SK-N-SH (cell line): ENCODE measurements at regions not wholly inside any gene's neighbourhood (a gene's known extent, or its start where the extent isn't known, plus 50 kb on each side); places are given as distances from the start of the nearest gene placed in this dataset.

Experiments
- CTCF ChIA-PET: fragments of 300-600, 350-600 bp; formaldehyde crosslinking; extraction: SDS; loops from one replicate; lab custom pipeline; 2021; lab: Yijun Ruan, JAX
- POLR2A ChIA-PET: fragments of 350-600 bp; sonication (Branson Sonifier 250); formaldehyde crosslinking; extraction: SDS; loops from one replicate; lab custom pipeline; 2020; ENCODE audit warnings: antibody characterized with exemption, inconsistent platforms; lab: Yijun Ruan, JAX
- DNase-seq: peaks from one replicate; pipeline ENCODE4 v3.0.0; 2012
- H2AFZ ChIP-seq: fragments of 200-600 bp; sonication (generic); 2 replicates; pipeline ENCODE4 v1.8.1; 2016; ENCODE audit warnings: antibody characterized with exemption, mild to moderate bottlenecking, low read depth
- H3F3A ChIP-seq: fragments of 200-600 bp; sonication (generic); replicated peaks from 2 replicates; pipeline ENCODE3; 2016; ENCODE audit warnings: antibody characterized with exemption, mild to moderate bottlenecking; ENCODE audit not compliant: insufficient read depth
- H3K27ac ChIP-seq, 2 experiments: fragments of 200-500 bp in 1 of 2; fragments of 200-600 bp in 1 of 2; sonication (Bioruptor generic) in 1 of 2; sonication (generic), shearing (Covaris generic) in 1 of 2; 2 replicates each; pipeline versions ENCODE4 v1.5.1 to v1.6.1; 2014 to 2016; ENCODE audit warnings: low read depth in 2 of 2, inconsistent platforms in 1 of 2, low read length in 1 of 2, mild to moderate bottlenecking in 1 of 2, mixed read lengths in 1 of 2
- H3K27me3 ChIP-seq: fragments of 200-600 bp; sonication (generic), shearing (Covaris generic); 2 replicates; pipeline ENCODE4 v1.6.1; 2016; ENCODE audit warnings: mixed run types; ENCODE audit not compliant: insufficient read depth
- H3K36me3 ChIP-seq, 2 experiments: fragments of 200-500 bp in 1 of 2; fragments of 200-600 bp in 1 of 2; sonication (Bioruptor generic) in 1 of 2; sonication (generic) in 1 of 2; replicated peaks in 1 of 2; 2 replicates each; pipeline versions ENCODE3 to v1.5.1; 2014 to 2016; ENCODE audit warnings: low read length in 1 of 2, mild to moderate bottlenecking in 1 of 2; ENCODE audit not compliant: insufficient read depth in 2 of 2, control insufficient read depth in 1 of 2
- H3K4me1 ChIP-seq, 2 experiments: fragments of 200-500 bp in 1 of 2; fragments of 200-600 bp in 1 of 2; sonication (Bioruptor generic) in 1 of 2; sonication (generic), shearing (Covaris generic) in 1 of 2; 2 replicates each; pipeline versions ENCODE4 v1.5.1 to v1.6.1; 2014 to 2016; ENCODE audit warnings: low read depth in 1 of 2, low read length in 1 of 2, mixed run types in 1 of 2; ENCODE audit not compliant: insufficient read depth in 2 of 2, control insufficient read depth in 1 of 2
- H3K4me2 ChIP-seq: fragments of 200-600 bp; sonication (generic), shearing (Covaris generic); 2 replicates; pipeline ENCODE4 v1.6.1; 2017; ENCODE audit warnings: mixed run types
- H3K4me3 ChIP-seq, 2 experiments: fragments of 200-500 bp in 1 of 2; fragments of 200-600 bp in 1 of 2; sonication (Bioruptor generic) in 1 of 2; sonication (generic), shearing (Covaris generic) in 1 of 2; 2 replicates each; pipeline versions ENCODE4 v1.5.1 to v1.8.1; 2014 to 2016; ENCODE audit warnings: low read depth in 2 of 2, inconsistent platforms in 1 of 2, low read length in 1 of 2, mild to moderate bottlenecking in 1 of 2, mixed read lengths in 1 of 2, moderate library complexity in 1 of 2
- H3K79me2 ChIP-seq: fragments of 200-600 bp; sonication (generic); 2 replicates; pipeline ENCODE4 v1.8.1; 2017; ENCODE audit warnings: mild to moderate bottlenecking; ENCODE audit not compliant: insufficient read depth
- H3K9ac ChIP-seq: fragments of 200-600 bp; sonication (generic); 2 replicates; pipeline ENCODE4 v1.6.1; 2017; ENCODE audit warnings: mixed run types
- H3K9me2 ChIP-seq: fragments of 200-600 bp; sonication (generic); 2 replicates; pipeline ENCODE4 v1.6.1; 2017; ENCODE audit warnings: mixed run types
- H3K9me3 ChIP-seq: fragments of 200-600 bp; sonication (generic); 2 replicates; pipeline ENCODE4 v1.6.1; 2017; ENCODE audit warnings: mixed run types, mild to moderate bottlenecking, moderate library complexity
- H4K20me1 ChIP-seq: fragments of 200-600 bp; sonication (generic); 2 replicates; pipeline ENCODE4 v1.6.1; 2017; ENCODE audit warnings: mild to moderate bottlenecking, mixed run types; ENCODE audit not compliant: insufficient read depth
- CHD2 ChIP-seq: fragments of 150-350 bp; IDR thresholded peaks from 2 replicates; pipeline ENCODE4 v1.6.1; 2018; ENCODE audit warnings: low read length; ENCODE audit not compliant: partially characterized antibody
- CTCF ChIP-seq: fragments of 200-600 bp; sonication (generic); IDR thresholded peaks from 2 replicates; pipeline ENCODE4 v1.6.1; 2017; ENCODE audit warnings: antibody characterized with exemption, mild to moderate bottlenecking, moderate library complexity
- ELF1 ChIP-seq: IDR thresholded peaks from 2 replicates; pipeline ENCODE4 v1.4.0; 2012
- EP300 ChIP-seq, 2 experiments: IDR thresholded peaks; 2 replicates each; pipeline versions ENCODE4 v1.4.0 to v1.6.1; 2012; ENCODE audit warnings: borderline replicate concordance in 1 of 2, low read depth in 1 of 2, low read length in 1 of 2
- EZH2phosphoT487 ChIP-seq: fragments of 200-600 bp; sonication (generic); IDR thresholded peaks from 2 replicates; pipeline ENCODE4 v1.6.1; 2017; ENCODE audit warnings: low read depth, mixed run types, mild to moderate bottlenecking, antibody characterized with exemption, moderate library complexity, borderline replicate concordance
- FOXJ3 ChIP-seq: sonication (generic); formaldehyde crosslinking; IDR thresholded peaks from 2 replicates; pipeline ENCODE4 v1.5.1; 2020; ENCODE audit warnings: mild to moderate bottlenecking, missing genetic modification reagents
- FOXM1 ChIP-seq: IDR thresholded peaks from 2 replicates; pipeline ENCODE4 v1.4.0; 2012; ENCODE audit warnings: low read depth, mild to moderate bottlenecking
- GABPA ChIP-seq: IDR thresholded peaks from 2 replicates; pipeline ENCODE4 v1.4.0; 2012; ENCODE audit warnings: low read depth, mild to moderate bottlenecking
- MAX ChIP-seq: IDR thresholded peaks from 2 replicates; pipeline ENCODE4 v1.4.0; 2012; ENCODE audit warnings: low read depth
- MEF2A ChIP-seq: IDR thresholded peaks from 2 replicates; pipeline ENCODE4 v1.4.0; 2012; ENCODE audit warnings: low read depth, borderline replicate concordance
- MXI1 ChIP-seq: IDR thresholded peaks from 2 replicates; pipeline ENCODE4 v1.6.1; 2012; ENCODE audit warnings: mild to moderate bottlenecking, low read depth, low read length, improper control_type of control experiment
- NFIC ChIP-seq: IDR thresholded peaks from 2 replicates; pipeline ENCODE4 v1.4.0; 2012; ENCODE audit warnings: borderline replicate concordance
- NRF1 ChIP-seq: IDR thresholded peaks from 2 replicates; pipeline ENCODE4 v1.6.1; 2012; ENCODE audit warnings: low read depth, mild to moderate bottlenecking, low read length
- PBX3 ChIP-seq: IDR thresholded peaks from 2 replicates; pipeline ENCODE4; 2012
- RCOR1 ChIP-seq: fragments of 150-350 bp; IDR thresholded peaks from 2 replicates; pipeline ENCODE4 v1.6.1; 2017; ENCODE audit warnings: antibody characterized with exemption, low read length
- REST ChIP-seq: IDR thresholded peaks from 2 replicates; pipeline ENCODE4 v1.6.1; 2012; ENCODE audit warnings: mild to moderate bottlenecking, low read depth, low read length, moderate library complexity
- RFX5 ChIP-seq: IDR thresholded peaks from 2 replicates; pipeline ENCODE4 v1.6.1; 2012; ENCODE audit warnings: mild to moderate bottlenecking, improper control_type of control experiment, low read length
- SIN3A ChIP-seq: IDR thresholded peaks from 2 replicates; pipeline ENCODE4 v1.6.1; 2012; ENCODE audit warnings: low read depth, mild to moderate bottlenecking, low read length, moderate library complexity, borderline replicate concordance
- SMC3 ChIP-seq: IDR thresholded peaks from 2 replicates; pipeline ENCODE4 v1.6.1; 2012; ENCODE audit warnings: low read depth, low read length, improper control_type of control experiment
- TAF1 ChIP-seq: IDR thresholded peaks from 2 replicates; pipeline ENCODE4 v1.6.1; 2012; ENCODE audit warnings: low read depth, mild to moderate bottlenecking, low read length, moderate library complexity, borderline replicate concordance
- TCF12 ChIP-seq: IDR thresholded peaks from 2 replicates; pipeline ENCODE4 v1.4.0; 2012
- USF1 ChIP-seq: IDR thresholded peaks from 2 replicates; pipeline ENCODE4 v1.4.0; 2012; ENCODE audit warnings: low read depth, borderline replicate concordance
- USF2 ChIP-seq: fragments of 150-350 bp; IDR thresholded peaks from 2 replicates; pipeline ENCODE4 v1.6.1; 2017; ENCODE audit warnings: antibody characterized with exemption, low read length, low read depth, borderline replicate concordance
- YY1 ChIP-seq: IDR thresholded peaks from 2 replicates; pipeline ENCODE4 v1.4.0; 2012; ENCODE audit warnings: low read depth, mild to moderate bottlenecking
- ZBTB33 ChIP-seq: IDR thresholded peaks from 2 replicates; pipeline ENCODE4 v1.4.0; 2012; ENCODE audit warnings: low read depth, borderline replicate concordance
- WGBS: methylation state at CpG from one replicate; pipeline ENCODE4 v1.1.6; 2017; ENCODE audit warnings: low lambda C conversion rate; 5-methylcytosine and 5-hydroxymethylcytosine counted together

GRCh38 chr1:195019385-195019784 is 1588.9 kb downstream of the KCNT2 start:
- Histone ChIP-seq H3K36me3 (no peaks in the 10 kb centered on the region), H3K79me2 (no peaks in the 10 kb centered on the region), H3K9ac (no peak overlapping the region), H3K4me2 (no peak overlapping the region), H2AFZ (no peak overlapping the region), H3K27ac (no peak overlapping the region), H3K4me3 (no peak overlapping the region), H4K20me1 (no peaks in the 10 kb centered on the region), H3F3A (no peaks in the 10 kb centered on the region), H3K9me3 (no peaks in the 10 kb centered on the region), H3K9me2 (no peaks in the 10 kb centered on the region), H3K4me1 (no peaks in the 10 kb centered on the region; a peak in 1 of 4 replicates), H3K27me3 (no peaks in the 10 kb centered on the region)
- ChIA-PET POLR2A (no interaction called here), CTCF (no interaction called here)
- no peak for DNase-seq
- 0% methylated on average over 1 of the region's 1 CpG for WGBS
- TF ChIP-seq SIN3A (no peak), ELF1 (no peak), RFX5 (no peak), FOXJ3 (CRISPR knock-in tag) (no peak), MAX (no peak), CTCF (no peak), NFIC (peak; percentile 49; the same call in 1 of the 2 replicates), USF1 (no peak), CHD2 (no peak), USF2 (no peak), GABPA (no peak), EZH2phosphoT487 (no peak), ZBTB33 (no peak), SMC3 (no peak), RCOR1 (no peak), PBX3 (peak; percentile 48), NRF1 (no peak), TAF1 (no peak), YY1 (no peak), TCF12 (peak; percentile 64), MXI1 (no peak), FOXM1 (no peak), REST (no peak), MEF2A (no peak), EP300 (IDR thresholded peaks at IDR 0.05; ENCODE audit: borderline replicate concordance in 1 of 2, low read depth in 1 of 2, low read length in 1 of 2) (peak in 1 of 2 experiments; percentile 10; a peak in 1 of 4 replicates)
